Testis (tissue), 2 donors: ENCODE measurements at regions not wholly inside any gene's neighbourhood (a gene's known extent, or its start where the extent isn't known, plus 50 kb on each side); places are given as distances from the start of the nearest gene placed in this dataset.

ENCODE experiments used
- DNase-seq: peaks from one replicate; pipeline ENCODE4 v3.0.0-alpha.2; 2019
- H3K27ac ChIP-seq, 2 donors: fragments of 200-600 bp; sonication (generic); one replicate each; pipeline ENCODE4 v1.5.1; 2019
- H3K27me3 ChIP-seq: fragments of 200-600 bp; sonication (generic); one replicate; pipeline ENCODE4 v1.5.1; 2019
- H3K36me3 ChIP-seq: fragments of 200-600 bp; sonication (generic); one replicate; pipeline ENCODE4 v1.5.1; 2017; ENCODE audit warnings: low read depth; ENCODE audit errors: missing control alignments
- H3K4me1 ChIP-seq: fragments of 200-600 bp; sonication (generic); one replicate; pipeline ENCODE4 v1.5.1; 2019
- H3K4me3 ChIP-seq, 2 donors: fragments of 200-600 bp; sonication (generic); one replicate each; pipeline ENCODE4 v1.5.1; 2017 to 2019
- H3K9me3 ChIP-seq: fragments of 200-600 bp; sonication (generic); one replicate; pipeline ENCODE4 v1.5.1; 2017
- POLR2A ChIP-seq: fragments of 450-650 bp; IDR thresholded peaks from one replicate; pipeline ENCODE4 v1.6.1; 2017; ENCODE audit warnings: antibody characterized with exemption, mild to moderate bottlenecking, moderate library complexity
- WGBS, 2 donors: methylation state at CpG; one replicate each; pipeline ENCODE4 v1.1.5; 2018; 5-methylcytosine and 5-hydroxymethylcytosine counted together
- intact Hi-C: fragments of 100-400 bp; cut with DNase I; formaldehyde crosslinking; loops from one replicate; pipeline ENCODE4 v1.15.1; 2023; ENCODE audit warnings: low total_unique reads
- TF ChIP-seq, protein P1 (sequence below), 3 experiments: fragments of 450-650 bp in 2 of 3; fragments of 200-600 bp in 1 of 3; sonication (generic) in 1 of 3; IDR thresholded peaks; one replicate each; pipeline ENCODE4 v1.5.1; 2016 to 2019; ENCODE audit warnings: antibody characterized with exemption in 3 of 3, mild to moderate bottlenecking in 2 of 3, moderate library complexity in 1 of 3

DNA sequence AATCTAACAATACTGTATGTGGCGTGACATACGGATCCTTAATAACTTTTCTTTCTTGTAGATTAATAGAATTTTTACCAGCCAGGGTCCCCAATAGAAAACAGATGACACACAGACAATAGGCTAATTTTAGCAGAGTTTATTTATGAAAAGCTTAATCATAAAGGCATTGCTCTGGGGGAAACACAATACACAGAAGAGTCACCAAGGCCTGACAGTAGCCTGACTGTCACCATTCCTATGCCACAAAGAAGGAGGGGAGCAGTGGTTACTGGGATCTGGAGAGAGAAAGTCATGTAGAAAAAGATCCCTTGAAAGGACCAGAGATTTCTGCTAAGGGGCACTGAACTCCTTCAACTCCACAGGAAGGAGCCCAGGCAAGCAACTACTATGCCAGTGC lies 139.5 kb downstream of the METTL4 start:
- 67 to 95% methylated on average over 2 of the region's 2 CpGs for WGBS, 2 donors

DNA sequence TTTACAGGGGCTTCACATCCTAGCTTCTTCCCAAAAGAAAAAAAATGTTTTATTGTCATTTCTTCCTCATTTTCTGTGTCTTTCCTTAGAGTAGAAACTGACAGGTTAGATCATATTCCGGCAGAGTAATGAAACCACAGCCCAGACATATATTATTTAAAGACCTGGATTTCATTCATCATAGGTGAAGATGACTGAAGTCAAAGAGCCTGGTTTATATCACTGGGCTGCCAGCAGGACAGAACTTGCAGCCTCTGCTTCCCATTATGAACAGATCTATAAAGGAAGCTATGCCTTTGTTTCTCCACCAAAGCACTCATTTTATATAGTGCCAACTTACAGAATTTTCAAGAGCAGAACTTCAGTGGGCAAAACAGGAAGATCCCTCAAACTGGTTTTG lies 137.9 kb downstream of the METTL4 start:
- no peak for DNase-seq
- intact Hi-C loops = no loop called here
- Histone ChIP-seq H3K36me3 (no peaks in the 10 kb centered on the region), H3K4me1 (no peaks in the 10 kb centered on the region), H3K4me3 (no peak overlapping the region), H3K27me3 (no peaks in the 10 kb centered on the region), H3K27ac (no peak overlapping the region), H3K9me3 (no peaks in the 10 kb centered on the region)
- WGBS, 2 donors = 95 to 98% methylated on average over 1 of the region's 1 CpG
- TF ChIP-seq, protein P1, sequence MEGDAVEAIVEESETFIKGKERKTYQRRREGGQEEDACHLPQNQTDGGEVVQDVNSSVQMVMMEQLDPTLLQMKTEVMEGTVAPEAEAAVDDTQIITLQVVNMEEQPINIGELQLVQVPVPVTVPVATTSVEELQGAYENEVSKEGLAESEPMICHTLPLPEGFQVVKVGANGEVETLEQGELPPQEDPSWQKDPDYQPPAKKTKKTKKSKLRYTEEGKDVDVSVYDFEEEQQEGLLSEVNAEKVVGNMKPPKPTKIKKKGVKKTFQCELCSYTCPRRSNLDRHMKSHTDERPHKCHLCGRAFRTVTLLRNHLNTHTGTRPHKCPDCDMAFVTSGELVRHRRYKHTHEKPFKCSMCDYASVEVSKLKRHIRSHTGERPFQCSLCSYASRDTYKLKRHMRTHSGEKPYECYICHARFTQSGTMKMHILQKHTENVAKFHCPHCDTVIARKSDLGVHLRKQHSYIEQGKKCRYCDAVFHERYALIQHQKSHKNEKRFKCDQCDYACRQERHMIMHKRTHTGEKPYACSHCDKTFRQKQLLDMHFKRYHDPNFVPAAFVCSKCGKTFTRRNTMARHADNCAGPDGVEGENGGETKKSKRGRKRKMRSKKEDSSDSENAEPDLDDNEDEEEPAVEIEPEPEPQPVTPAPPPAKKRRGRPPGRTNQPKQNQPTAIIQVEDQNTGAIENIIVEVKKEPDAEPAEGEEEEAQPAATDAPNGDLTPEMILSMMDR (IDR thresholded peaks at IDR 0.05) = no peak
- no peak for TF ChIP-seq POLR2A

More for the DNA sequence above, 139.5 kb downstream of the METTL4 start:
- Histone ChIP-seq H3K9me3 (no peaks in the 10 kb centered on the region), H3K27ac (no peak overlapping the region), H3K36me3 (no peaks in the 10 kb centered on the region), H3K27me3 (no peaks in the 10 kb centered on the region), H3K4me1 (no peaks in the 10 kb centered on the region), H3K4me3 (no peak overlapping the region)
- TF ChIP-seq POLR2A = no peak
- TF ChIP-seq, protein P1 (IDR thresholded peaks at IDR 0.05) = no peak
- no peak for DNase-seq
- intact Hi-C loops = no loop called here

DNA sequence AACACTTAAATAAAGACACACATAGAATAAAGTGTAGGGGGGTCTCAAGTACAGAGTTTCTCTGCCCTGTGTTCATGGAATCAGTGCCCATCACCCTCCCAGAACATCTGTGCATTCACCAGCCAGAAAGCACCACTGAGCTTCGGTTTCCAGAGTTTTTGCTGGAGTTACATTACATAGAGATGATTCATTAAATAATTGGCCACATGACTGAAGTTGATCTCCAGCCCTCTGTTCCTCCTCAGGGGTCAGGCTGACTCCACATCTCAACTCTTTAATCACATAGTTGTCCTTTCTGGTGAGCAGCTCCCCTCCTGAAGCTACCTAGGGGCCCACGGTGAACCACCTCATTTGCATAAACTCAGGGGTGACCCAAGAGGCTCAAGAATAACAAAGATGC lies 129.8 kb downstream of the METTL4 start:
- Histone ChIP-seq H3K9me3 (no peaks in the 10 kb centered on the region), H3K27ac (no peak overlapping the region), H3K27me3 (no peaks in the 10 kb centered on the region), H3K4me1 (no peaks in the 10 kb centered on the region), H3K4me3 (no peak overlapping the region), H3K36me3 (no peaks in the 10 kb centered on the region)
- no peak for DNase-seq
- TF ChIP-seq POLR2A = no peak
- TF ChIP-seq, protein P1 (IDR thresholded peaks at IDR 0.05) = no peak
- WGBS, 2 donors = 63 to 85% methylated on average over 2 of the region's 2 CpGs
- intact Hi-C loops = no loop called here

DNA sequence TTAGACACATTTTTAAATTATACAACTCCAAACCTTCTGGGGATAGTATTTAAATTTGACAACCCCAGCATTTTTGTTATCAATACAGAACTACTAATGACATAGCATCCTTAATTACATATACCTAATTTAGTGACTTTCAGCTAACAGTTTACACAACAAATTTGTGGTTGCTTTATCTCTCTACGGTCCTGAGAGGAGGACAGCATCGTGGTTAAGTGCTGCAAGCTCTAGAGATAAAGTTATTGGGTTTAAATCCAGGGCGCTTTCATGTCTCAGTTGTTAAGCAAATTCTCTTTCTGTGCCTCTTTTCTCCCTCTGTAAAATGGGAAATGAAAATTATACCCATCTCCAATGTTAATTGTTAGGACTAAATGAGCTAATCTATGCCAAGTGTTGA lies 129.3 kb downstream of the METTL4 start:
- Histone ChIP-seq H3K4me3 (no peak overlapping the region), H3K9me3 (no peaks in the 10 kb centered on the region), H3K4me1 (no peaks in the 10 kb centered on the region), H3K27ac (no peak overlapping the region), H3K27me3 (no peaks in the 10 kb centered on the region), H3K36me3 (no peaks in the 10 kb centered on the region)
- intact Hi-C loops = no loop called here
- WGBS, 2 donors = 41 to 77% methylated on average over 3 of the region's 3 CpGs
- DNase-seq = no peak
- TF ChIP-seq, protein P1 (IDR thresholded peaks at IDR 0.05) = no peak
- TF ChIP-seq POLR2A = no peak

DNA sequence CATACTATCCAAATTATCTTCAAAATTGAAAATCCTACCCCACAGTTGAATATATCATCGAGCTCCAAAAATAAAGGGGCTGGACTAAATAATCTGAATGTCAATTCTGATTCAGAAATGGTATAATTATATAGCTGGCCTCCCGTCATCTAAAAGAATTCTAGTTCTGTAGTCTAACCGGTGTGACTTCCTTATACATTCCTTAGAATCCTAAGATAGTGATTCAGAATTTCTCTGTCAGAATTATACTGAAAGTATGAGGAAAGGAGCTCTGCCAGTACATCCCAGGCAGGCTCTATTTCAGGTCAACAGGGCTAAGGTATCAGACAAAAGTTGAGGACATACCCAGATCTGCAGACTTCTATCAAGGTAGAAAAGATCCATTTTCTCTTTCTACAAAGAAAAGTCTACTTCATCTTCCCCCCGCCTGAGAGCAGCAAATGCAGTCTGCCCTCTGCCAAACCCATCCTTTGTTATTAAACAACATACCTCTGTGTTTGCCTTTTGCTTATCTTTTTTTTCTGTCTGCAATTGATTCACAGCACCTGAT lies 128.5 kb downstream of the METTL4 start:
- WGBS, 2 donors = 83 to 88% methylated on average over 4 of the region's 4 CpGs
- Histone ChIP-seq H3K4me3 (no peak overlapping the region), H3K36me3 (no peaks in the 10 kb centered on the region), H3K27me3 (no peaks in the 10 kb centered on the region), H3K27ac (no peak overlapping the region), H3K4me1 (no peaks in the 10 kb centered on the region), H3K9me3 (no peaks in the 10 kb centered on the region)
- no peak for DNase-seq
- intact Hi-C loops = no loop called here
- TF ChIP-seq POLR2A = no peak
- TF ChIP-seq, protein P1 (IDR thresholded peaks at IDR 0.05) = no peak
